ENCODE measurements at regions not wholly inside any gene's neighbourhood (a gene's known extent, or its start where the extent isn't known, plus 50 kb on each side); places are given as distances from the start of the nearest gene placed in this dataset.
"Not testable (repeated sequence)": the region's sequence is repeated elsewhere in the genome, so short reads cannot be mapped to it uniquely, and the experiment has no call there.

DNA sequence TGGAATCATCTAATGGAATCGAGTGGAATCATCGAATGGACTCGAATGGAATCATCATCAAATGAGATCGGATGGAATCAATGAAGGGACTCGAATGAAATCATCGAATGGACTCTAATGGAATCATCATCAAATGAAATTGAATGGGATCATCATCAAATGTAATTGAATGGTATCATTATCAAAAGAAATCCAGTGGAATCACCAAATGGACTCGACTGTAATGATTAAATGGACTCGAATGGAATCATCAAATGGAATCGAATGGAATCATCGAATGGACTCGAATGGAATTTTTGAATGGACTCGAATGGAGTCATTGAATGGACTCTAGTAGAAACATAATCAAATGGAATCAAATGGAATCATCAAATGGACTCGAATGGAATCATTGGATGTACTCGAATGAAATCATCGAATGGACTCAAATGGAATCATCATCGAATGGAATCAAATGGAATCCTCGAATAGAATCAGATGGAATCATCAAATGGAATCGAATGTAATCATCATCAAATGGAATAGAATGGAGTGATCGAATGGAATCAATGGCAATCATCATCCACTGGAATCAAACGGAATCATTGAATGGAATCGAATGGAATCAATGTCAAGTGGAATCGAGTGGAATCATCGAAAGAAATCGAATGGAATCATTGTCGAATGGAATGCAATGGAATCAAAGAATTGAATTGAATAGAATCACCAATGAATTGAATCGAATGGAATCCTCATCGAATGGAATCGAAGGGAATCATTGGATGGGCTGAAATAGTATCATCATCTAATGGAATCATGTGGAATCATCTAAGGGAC lies 234.2 kb downstream of the SHCBP1 start:
- not testable (repeated sequence) for DNase-seq

- not testable (repeated sequence) for DNase-seq
Measured at GRCh38 chr16:46386110-46386771, 234.9 kb downstream of the SHCBP1 start.

DNA sequence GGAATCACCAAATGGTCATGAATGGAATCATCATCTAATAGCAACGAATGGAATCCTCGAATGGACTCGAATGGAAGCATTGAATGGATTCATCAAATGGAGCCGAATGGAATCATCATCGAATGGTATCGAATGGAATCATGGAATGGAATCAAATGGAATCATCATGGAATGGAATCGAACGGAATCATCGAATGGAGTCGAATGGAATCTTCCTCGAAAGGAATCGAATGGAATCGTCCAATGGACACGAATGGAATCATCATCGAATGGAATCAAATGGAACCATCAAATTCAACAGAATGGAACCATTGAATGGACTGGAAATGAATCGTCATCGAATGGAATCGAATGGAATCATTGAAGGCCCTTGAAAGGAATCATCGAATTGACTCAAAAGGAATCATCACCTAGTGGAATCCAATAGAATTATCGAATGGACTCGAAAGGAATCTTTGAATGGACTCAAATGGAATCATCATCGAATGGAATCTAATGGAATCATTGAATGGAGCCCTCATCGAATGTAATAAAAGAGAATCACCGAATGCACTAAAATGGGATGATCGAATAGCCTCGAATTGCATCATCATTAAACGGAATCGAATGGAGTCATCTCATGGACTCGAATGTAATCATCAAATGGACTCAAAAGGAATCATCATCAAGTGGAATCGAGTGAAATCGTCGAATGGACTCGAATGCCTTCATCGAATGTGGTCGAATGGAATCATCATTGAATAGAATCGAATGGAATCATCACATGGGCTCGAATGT lies 236.7 kb downstream of the SHCBP1 start:
- DNase-seq, result peak; percentile 61

- DNase-seq, result not testable (repeated sequence)
Measured at GRCh38 chr16:46383581-46383980, 237.6 kb downstream of the SHCBP1 start.

- not testable (repeated sequence) for DNase-seq
Measured at GRCh38 chr16:46382791-46383541, 238.2 kb downstream of the SHCBP1 start.

DNA sequence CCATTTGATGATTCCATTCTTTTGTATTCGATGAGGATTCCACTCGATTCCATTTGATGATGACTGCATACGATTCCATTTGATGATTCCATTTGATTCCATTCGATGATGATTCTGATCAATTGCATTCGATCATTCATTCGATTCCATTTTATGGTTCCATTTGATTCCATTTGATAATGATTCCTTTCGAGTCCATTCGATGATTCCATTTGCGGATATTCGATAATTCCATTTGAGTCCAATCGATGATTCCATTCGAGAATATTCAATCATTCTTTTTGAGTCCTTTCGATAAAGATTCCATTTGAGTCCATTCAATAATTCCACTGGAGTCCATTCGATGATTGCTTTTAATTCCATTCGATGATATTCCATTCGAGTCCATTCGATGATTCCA lies 239.1 kb downstream of the SHCBP1 start:
- not testable (repeated sequence) for DNase-seq

DNA sequence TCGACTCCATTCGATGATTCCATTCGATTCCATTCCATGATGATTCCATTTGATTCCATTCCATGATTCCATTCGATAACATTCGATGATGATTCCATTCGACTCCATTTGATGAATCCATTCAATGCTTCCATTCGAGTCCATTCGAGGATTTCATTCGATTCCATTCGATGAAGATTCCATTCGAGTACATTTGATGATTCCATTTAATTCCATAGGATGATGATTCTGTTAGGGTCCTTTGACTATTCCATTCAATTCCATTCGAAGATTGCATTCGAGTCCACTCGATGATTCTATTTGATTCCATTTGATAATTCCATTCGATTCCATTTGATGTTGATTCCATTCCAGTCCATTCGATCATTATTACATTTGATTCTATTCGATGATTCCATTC lies 239.8 kb downstream of the SHCBP1 start:
- DNase-seq, result not testable (repeated sequence)
